Ascending aorta (tissue), 2 donors: ENCODE measurements at regions not wholly inside any gene's neighbourhood (a gene's known extent, or its start where the extent isn't known, plus 50 kb on each side); places are given as distances from the start of the nearest gene placed in this dataset.
"Not testable (repeated sequence)": the region's sequence is repeated elsewhere in the genome, so short reads cannot be mapped to it uniquely, and the experiment has no call there.

Experiments
- DNase-seq, 2 donors: peaks; one replicate each; pipeline ENCODE4 v3.0.0-alpha.2; 2019; ENCODE audit warnings: low spot score in 2 of 2
- H3K27ac ChIP-seq, 2 donors: fragments of 200-600 bp; sonication (generic); one replicate each; pipeline ENCODE4 v1.5.1; 2016 to 2017; ENCODE audit warnings: mild to moderate bottlenecking in 1 of 2
- H3K27me3 ChIP-seq: fragments of 200-600 bp; sonication (generic); one replicate; pipeline ENCODE4 v1.5.1; 2017
- H3K36me3 ChIP-seq, 2 donors: fragments of 200-600 bp; sonication (generic); one replicate each; pipeline ENCODE4 v1.5.1; 2016
- H3K4me1 ChIP-seq, 2 donors: fragments of 200-600 bp; sonication (generic); one replicate each; pipeline ENCODE4 v1.5.1; 2016 to 2017; ENCODE audit warnings: mild to moderate bottlenecking in 1 of 2
- H3K4me3 ChIP-seq, 2 donors: fragments of 200-600 bp; sonication (generic); one replicate each; pipeline ENCODE4 v1.5.1; 2016 to 2017; ENCODE audit warnings: mild to moderate bottlenecking in 1 of 2
- H3K9me3 ChIP-seq, 2 donors: fragments of 200-600 bp; sonication (generic); one replicate each; pipeline ENCODE4 v1.5.1; 2016
- CTCF ChIP-seq, 3 experiments: fragments of 200-600 bp in 2 of 3; fragments of 450-650 bp in 1 of 3; sonication (generic) in 2 of 3; IDR thresholded peaks; one replicate each; pipeline ENCODE4 v1.5.1; 2016 to 2019; ENCODE audit warnings: antibody characterized with exemption in 3 of 3, mild to moderate bottlenecking in 1 of 3, moderate library complexity in 1 of 3
- intact Hi-C: fragments of 100-400 bp; cut with DNase I; formaldehyde crosslinking; loops from one replicate; pipeline ENCODE4 v1.15.1; 2023

DNA sequence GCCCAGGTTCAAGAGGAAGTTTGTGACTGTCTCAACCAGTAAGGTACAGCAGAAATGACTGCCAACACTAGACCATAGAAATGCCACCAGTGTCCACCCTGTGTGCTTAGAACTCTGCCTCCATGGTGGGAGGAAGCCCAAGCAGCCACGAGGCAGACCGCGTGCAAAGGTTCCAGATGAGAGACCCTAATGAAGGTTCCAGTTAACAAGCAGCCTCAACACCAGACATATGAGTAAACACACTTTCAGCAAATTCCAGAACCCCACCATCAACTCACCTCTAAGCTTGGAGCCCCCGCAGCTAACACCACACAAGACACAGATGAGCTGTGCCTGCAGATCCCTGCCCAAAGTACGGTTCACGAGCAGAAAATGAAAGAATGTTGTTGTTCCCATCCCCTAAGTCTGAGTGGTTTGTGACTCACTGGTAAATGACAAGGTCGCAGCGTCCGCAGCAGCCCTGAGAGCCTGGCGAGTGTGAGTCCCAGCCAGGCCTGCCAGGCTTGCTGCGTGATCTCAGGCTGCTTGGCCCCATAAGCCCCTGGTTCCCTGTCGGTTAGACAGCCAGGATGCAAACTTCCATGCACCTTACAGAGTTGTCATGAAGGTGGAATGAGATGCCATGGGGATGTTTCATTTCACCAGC is 193.7 kb downstream of the C16orf95 start:
- no peaks in the 10 kb centered on the region for H3K27me3 ChIP-seq
- H3K9me3 ChIP-seq, result no peaks in the 10 kb centered on the region
- DNase-seq, result no peak
- no peaks in the 10 kb centered on the region for H3K36me3 ChIP-seq
- intact Hi-C loops, result no loop called here
- no peak for TF ChIP-seq CTCF (IDR thresholded peaks at IDR 0.05)
- peaks cover 14 to 23% of the 10 kb centered on the region in 2 donors for H3K4me1 ChIP-seq
- no peak overlapping the region for H3K27ac ChIP-seq
- peak overlapping the region in 1 of 2 donors; percentile 11 for H3K4me3 ChIP-seq

DNA sequence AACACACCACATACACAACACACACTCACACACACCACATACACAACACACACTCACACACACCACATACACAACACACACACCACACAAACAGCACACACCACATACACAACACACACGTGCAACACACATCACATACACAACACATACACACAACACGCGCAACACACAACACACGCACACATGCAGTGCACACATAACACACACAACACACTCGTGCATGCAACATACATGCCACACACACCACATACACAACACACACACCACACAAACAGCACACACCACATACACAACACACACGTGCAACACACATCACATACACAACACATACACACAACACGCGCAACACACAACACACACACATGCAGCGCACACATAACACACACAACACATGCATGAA is 192.8 kb downstream of the C16orf95 start:
- H3K27me3 ChIP-seq, intact Hi-C loops, H3K4me3 ChIP-seq, DNase-seq, H3K36me3 ChIP-seq, H3K9me3 ChIP-seq, H3K27ac ChIP-seq: not testable (repeated sequence)
- peaks cover 14 to 23% of the 10 kb centered on the region in 2 donors for H3K4me1 ChIP-seq

GRCh38 chr16:87125206-87126155 is 191.7 kb downstream of the C16orf95 start:
- Histone ChIP-seq H3K4me3 (peak overlapping the region in 1 of 2 donors; percentile 39), H3K27ac (peak overlapping the region; percentile 90 to 92), H3K4me1 (peaks cover 17 to 23% of the 10 kb centered on the region in 2 donors), H3K9me3 (no peaks in the 10 kb centered on the region), H3K27me3 (no peaks in the 10 kb centered on the region), H3K36me3 (no peaks in the 10 kb centered on the region)
- intact Hi-C loops, result loop anchor here (2.0 to 5.0 kb wide), 4 partner anchors 58 to 561 kb away; no protein-coding TSS in a partner anchor
- no peak for TF ChIP-seq CTCF (IDR thresholded peaks at IDR 0.05)
- peak in 1 of 2 donors; percentile 56 for DNase-seq

DNA sequence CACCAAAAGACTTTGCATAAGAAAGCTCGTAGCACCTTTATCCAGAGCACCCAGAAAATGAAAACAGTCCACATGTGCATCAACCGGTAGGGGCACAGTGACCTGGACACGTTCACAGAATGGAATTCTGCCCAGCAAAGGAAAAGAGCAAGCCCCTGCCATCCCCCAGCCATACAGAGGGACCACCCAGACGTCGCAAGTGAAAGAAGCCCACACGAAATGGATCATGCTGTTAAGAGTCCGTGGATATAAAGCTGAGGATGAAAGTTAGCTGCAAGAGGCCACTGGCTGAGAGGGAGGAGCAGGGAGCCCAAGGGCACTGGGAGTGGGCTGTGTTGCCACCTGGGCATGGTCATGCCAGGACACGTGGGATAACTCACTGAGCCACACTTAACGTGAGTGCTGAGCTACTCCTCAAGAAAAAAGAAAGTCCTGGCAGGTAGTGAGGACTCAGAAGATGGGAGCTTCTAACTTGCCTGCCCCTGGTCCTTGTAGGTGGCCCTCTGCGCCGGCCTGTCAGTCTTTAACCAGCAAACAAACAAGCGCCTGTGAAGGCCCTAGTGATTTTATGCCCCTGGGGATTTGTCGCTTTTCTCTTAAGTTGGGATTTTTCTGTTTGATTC is 190.7 kb downstream of the C16orf95 start:
- intact Hi-C loops, result loop anchor here (2.0 to 5.0 kb wide), 4 partner anchors 59 to 562 kb away; no protein-coding TSS in a partner anchor

GRCh38 chr16:87127061-87127765 is 190.0 kb downstream of the C16orf95 start:
- peak in 1 of 2 donors; percentile 73 for DNase-seq
- H3K4me1 ChIP-seq, result peaks cover 17 to 23% of the 10 kb centered on the region in 2 donors
- TF ChIP-seq CTCF (IDR thresholded peaks at IDR 0.05), result peak in 1 of 3 experiments; percentile 9
- H3K36me3 ChIP-seq, result no peaks in the 10 kb centered on the region
- intact Hi-C loops, result loop anchor here (2.0 to 5.0 kb wide), 4 partner anchors 60 to 562 kb away; no protein-coding TSS in a partner anchor
- H3K9me3 ChIP-seq, result no peaks in the 10 kb centered on the region
- H3K27me3 ChIP-seq, result no peaks in the 10 kb centered on the region
- peak overlapping the region in 1 of 2 donors; percentile 39 for H3K4me3 ChIP-seq
- peak overlapping the region; percentile 90 to 92 for H3K27ac ChIP-seq

More for the DNA sequence above, 190.7 kb downstream of the C16orf95 start:
- Histone ChIP-seq H3K9me3 (no peaks in the 10 kb centered on the region), H3K27me3 (no peaks in the 10 kb centered on the region), H3K27ac (peak overlapping the region; percentile 90 to 92), H3K4me3 (peak overlapping the region in 1 of 2 donors; percentile 39), H3K36me3 (no peaks in the 10 kb centered on the region), H3K4me1 (peaks cover 17 to 23% of the 10 kb centered on the region in 2 donors)
- DNase-seq, result peak in 1 of 2 donors; percentile 21
- TF ChIP-seq CTCF (IDR thresholded peaks at IDR 0.05), result no peak
